Ectodermal cell (in vitro differentiated cells): ENCODE measurements at regions not wholly inside any gene's neighbourhood (a gene's known extent, or its start where the extent isn't known, plus 50 kb on each side); places are given as distances from the start of the nearest gene placed in this dataset.
A peak's percentile ranks its signal among the peaks of the same experiment; 100 is the strongest.
"Not testable (repeated sequence)": the region's sequence is repeated elsewhere in the genome, so short reads cannot be mapped to it uniquely, and the experiment has no call there.

ENCODE experiments used
- H3K27ac ChIP-seq: 2 replicates; pipeline ENCODE4 v1.7.0; 2013; ENCODE audit warnings: mild to moderate bottlenecking, low read depth, low read length; ENCODE audit not compliant: insufficient read depth, poor library complexity, severe bottlenecking
- H3K27me3 ChIP-seq: 2 replicates; pipeline ENCODE4 v1.7.0; 2013; ENCODE audit warnings: mild to moderate bottlenecking, low read length; ENCODE audit not compliant: insufficient read depth, control insufficient read depth, poor library complexity, severe bottlenecking
- H3K36me3 ChIP-seq: one replicate; pipeline ENCODE4 v1.7.0; 2013; ENCODE audit warnings: low read length; ENCODE audit not compliant: control insufficient read depth, insufficient read depth
- H3K4me1 ChIP-seq: one replicate; pipeline ENCODE4 v1.7.0; 2013; ENCODE audit warnings: low read length; ENCODE audit not compliant: control insufficient read depth, insufficient read depth
- H3K4me3 ChIP-seq: 2 replicates; pipeline ENCODE4 v1.7.0; 2013; ENCODE audit warnings: low read depth, low read length, control low read depth; ENCODE audit not compliant: insufficient read depth
- H3K9me3 ChIP-seq: 2 replicates; pipeline ENCODE4 v1.7.0; 2013; ENCODE audit warnings: mild to moderate bottlenecking, low read length, moderate library complexity; ENCODE audit not compliant: control insufficient read depth
- WGBS, 2 experiments: methylation state at CpG; one replicate each; pipeline ENCODE4 v1.1.7; 2013; ENCODE audit warnings: missing lambda C conversion rate in 2 of 2; 5-methylcytosine and 5-hydroxymethylcytosine counted together

DNA sequence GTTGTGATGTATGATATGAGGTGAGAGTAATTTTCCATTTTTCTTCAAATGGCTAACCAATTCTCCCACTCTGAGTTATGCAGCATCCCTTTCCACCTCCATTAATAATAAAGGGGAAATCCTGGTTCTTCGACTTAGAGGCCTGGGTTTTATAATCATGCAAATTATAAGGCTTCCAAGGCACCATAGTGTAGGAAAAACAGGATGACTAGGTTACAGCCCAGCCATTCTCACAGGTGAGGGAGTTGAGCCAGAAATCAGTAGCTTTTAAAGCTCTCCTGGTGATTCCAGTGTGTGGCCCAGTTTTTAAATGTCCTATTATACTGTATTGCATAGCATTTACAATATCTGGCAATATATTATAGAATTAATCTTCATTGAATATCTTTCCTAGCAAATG, 203.1 kb downstream of the ARHGEF9 start:
- Histone ChIP-seq H3K4me3 (no peak overlapping the region), H3K27me3 (no peaks in the 10 kb centered on the region), H3K27ac (no peak overlapping the region), H3K36me3 (no peaks in the 10 kb centered on the region), H3K9me3 (no peaks in the 10 kb centered on the region), H3K4me1 (no peaks in the 10 kb centered on the region)
- 57 to 82% methylated on average over 1 of the region's 1 CpG for WGBS, 2 experiments

DNA sequence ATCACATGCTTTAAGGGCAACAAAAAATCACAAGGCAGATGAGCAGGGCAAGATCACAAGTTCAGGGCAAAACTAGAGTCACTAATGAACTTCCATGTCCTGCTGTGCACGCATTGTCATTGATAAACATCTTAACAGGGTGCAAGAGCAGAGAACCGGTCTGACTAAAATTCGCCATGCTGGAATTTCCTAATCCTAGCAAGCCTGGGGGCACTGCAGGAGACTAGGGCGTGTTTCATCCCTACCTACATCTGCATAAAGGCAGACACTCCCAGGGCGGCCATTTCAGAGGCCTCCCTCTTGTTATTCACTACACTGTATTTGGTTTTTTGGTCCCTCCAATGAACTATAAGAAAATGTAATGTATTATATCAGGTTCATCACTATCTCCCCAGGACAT, 203.6 kb downstream of the ARHGEF9 start:
- 41 to 43% methylated on average over 3 to 5 of the region's 5 CpGs for WGBS, 2 experiments
- no peaks in the 10 kb centered on the region for H3K36me3 ChIP-seq
- no peak overlapping the region for H3K27ac ChIP-seq
- no peaks in the 10 kb centered on the region for H3K27me3 ChIP-seq
- no peaks in the 10 kb centered on the region for H3K9me3 ChIP-seq
- H3K4me1 ChIP-seq = no peaks in the 10 kb centered on the region
- no peak overlapping the region for H3K4me3 ChIP-seq

DNA sequence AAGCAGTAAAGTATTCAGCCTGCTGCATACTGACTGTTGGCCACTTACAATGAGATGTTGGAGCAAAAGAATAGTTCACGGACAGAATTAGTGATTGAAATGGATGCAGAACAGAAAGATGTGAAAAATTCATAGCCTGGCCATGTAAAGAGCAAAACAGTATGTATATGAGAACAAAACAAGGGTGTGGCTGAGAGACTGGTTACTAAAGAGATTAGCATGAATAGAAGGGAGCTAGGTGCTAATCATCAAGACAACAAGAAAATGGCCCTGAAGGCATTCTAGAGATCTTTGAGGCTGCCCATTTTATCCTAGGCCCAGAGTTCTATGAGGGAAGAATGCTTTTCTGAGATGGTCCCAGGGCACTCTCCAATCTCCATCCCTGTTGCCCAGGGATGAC, 208.5 kb downstream of the ARHGEF9 start:
- WGBS, 2 experiments = 95 to 97% methylated on average over 1 of the region's 1 CpG
- no peak overlapping the region for H3K27ac ChIP-seq
- no peaks in the 10 kb centered on the region for H3K27me3 ChIP-seq
- H3K4me3 ChIP-seq = no peak overlapping the region
- H3K4me1 ChIP-seq = no peaks in the 10 kb centered on the region
- no peaks in the 10 kb centered on the region for H3K9me3 ChIP-seq
- no peaks in the 10 kb centered on the region for H3K36me3 ChIP-seq

DNA sequence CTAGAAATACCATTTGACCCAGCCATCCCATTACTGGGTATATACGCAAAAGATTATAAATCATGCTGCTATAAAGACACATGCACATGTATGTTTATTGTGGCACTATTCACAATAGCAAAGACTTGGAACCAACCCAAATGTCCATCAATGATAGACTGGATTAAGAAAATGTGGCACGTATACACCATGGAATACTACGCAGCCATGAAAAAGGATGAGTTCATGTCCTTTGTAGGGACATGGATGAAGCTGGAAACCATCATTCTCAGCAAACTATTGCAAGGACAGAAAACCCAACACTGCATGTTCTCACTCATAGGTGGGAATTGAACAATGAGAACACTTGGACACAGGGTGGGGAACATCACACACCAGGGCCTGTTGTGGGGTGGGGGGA, 209.3 kb downstream of the ARHGEF9 start:
- H3K27ac ChIP-seq, H3K4me1 ChIP-seq, H3K4me3 ChIP-seq, H3K9me3 ChIP-seq, H3K27me3 ChIP-seq, H3K36me3 ChIP-seq: not testable (repeated sequence)
- 100% methylated on average over 1 of the region's 3 CpGs; no CpG with 5 or more reads in 1 of the 2 experiments for WGBS, 2 experiments

DNA sequence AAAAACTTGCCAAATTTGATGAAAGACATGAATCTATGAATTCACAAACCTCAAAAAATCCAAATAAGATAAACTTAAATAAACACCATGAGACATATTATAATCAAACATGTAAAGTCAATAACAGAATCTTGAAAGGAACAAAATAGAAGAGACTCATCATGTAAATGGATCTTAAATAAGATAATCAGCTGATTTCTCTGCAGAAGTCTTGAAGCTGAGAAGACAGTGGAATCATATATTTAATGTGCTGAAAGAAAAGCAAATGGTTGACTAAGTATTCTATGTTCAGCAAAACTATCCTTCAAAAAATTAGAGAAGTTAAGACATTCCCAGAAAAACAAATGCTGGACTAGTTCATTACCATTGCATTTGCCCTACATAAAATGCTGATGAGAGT, 215.7 kb upstream of the SPIN4 start:
- H3K27ac ChIP-seq = no peak overlapping the region
- H3K4me1 ChIP-seq = no peaks in the 10 kb centered on the region
- no peaks in the 10 kb centered on the region for H3K27me3 ChIP-seq
- no peaks in the 10 kb centered on the region for H3K9me3 ChIP-seq
- H3K36me3 ChIP-seq = no peaks in the 10 kb centered on the region
- H3K4me3 ChIP-seq = no peak overlapping the region

DNA sequence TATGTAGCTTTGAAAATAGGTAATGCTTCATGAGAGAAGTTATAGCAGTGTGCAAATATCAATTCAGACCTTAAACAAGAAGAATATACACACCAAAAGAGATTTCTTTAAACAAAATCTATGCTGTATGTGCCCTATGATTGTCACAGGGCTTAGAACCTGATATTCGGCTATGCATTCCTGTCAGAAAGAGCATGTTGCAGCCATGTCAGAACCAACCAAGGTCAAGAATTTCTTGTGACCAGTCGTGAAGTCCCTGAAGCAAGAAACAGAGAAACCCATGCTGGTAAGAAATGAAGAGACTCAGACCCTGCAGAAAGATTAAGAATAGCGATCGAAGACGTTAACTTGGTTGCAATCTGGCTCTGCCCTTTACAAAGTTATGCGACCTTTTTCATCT, 210.3 kb upstream of the SPIN4 start:
- Histone ChIP-seq H3K9me3 (no peaks in the 10 kb centered on the region), H3K27ac (no peak overlapping the region), H3K4me1 (no peaks in the 10 kb centered on the region), H3K4me3 (peak overlapping the region; percentile 60), H3K36me3 (no peaks in the 10 kb centered on the region), H3K27me3 (no peaks in the 10 kb centered on the region)
- WGBS, 2 experiments = 62 to 65% methylated on average over 5 of the region's 6 CpGs

DNA sequence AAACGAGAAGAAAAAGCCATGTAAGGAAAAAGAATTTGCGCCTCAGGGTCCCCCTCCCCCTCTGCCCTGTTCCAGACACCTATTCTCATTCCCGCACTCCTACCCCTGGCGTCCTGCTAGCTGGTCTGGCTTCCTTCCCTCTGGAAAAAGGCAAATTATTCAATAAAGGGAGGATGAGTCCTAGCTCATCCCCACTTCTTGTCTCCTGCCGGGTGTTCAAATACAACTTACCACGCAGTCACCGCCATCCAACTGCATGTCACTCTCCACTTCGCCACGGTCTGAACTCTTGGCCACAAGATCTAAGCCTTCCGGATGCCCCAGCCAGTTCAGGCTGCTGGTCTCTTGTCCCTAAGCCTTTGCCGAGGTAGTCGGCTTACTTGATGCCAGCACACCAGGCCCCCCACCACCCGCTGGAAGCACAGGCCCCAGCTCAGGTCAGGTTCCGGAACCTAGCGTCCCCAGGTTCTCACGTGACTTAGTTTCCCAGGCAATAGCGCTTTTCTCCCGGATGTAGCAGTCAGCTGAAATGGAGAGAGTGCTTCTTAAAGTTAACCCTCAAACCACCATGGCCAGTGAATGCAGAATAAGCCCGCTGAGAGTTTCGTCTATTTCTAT, 209.6 kb upstream of the SPIN4 start:
- Histone ChIP-seq H3K4me3 (peak overlapping the region; percentile 60), H3K4me1 (no peaks in the 10 kb centered on the region), H3K27ac (peak overlapping the region; percentile 92), H3K27me3 (no peaks in the 10 kb centered on the region), H3K36me3 (no peaks in the 10 kb centered on the region), H3K9me3 (no peaks in the 10 kb centered on the region)
- 0% methylated on average over 16 to 18 of the region's 20 CpGs for WGBS, 2 experiments

DNA sequence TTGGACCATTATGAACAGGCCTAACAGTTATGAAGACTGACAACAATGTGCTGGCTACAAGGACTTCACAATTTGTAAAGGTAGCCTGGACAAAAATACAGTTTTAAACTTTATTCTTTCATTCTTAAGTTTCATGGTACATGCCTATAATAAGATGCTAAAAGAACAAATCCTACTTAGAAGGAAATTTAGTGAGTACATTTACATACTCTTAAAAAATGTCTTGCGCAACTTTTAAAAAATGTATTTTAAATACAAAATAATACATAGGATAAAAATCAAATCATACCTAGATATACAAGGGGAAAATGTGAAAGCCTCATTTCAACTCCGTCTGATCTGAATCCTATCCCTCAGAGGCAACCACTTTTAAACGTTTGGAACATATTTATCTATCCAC, 200.7 kb upstream of the SPIN4 start:
- Histone ChIP-seq H3K27ac (no peak overlapping the region), H3K36me3 (no peaks in the 10 kb centered on the region)
- 83 to 93% methylated on average over 2 of the region's 3 CpGs for WGBS, 2 experiments

DNA sequence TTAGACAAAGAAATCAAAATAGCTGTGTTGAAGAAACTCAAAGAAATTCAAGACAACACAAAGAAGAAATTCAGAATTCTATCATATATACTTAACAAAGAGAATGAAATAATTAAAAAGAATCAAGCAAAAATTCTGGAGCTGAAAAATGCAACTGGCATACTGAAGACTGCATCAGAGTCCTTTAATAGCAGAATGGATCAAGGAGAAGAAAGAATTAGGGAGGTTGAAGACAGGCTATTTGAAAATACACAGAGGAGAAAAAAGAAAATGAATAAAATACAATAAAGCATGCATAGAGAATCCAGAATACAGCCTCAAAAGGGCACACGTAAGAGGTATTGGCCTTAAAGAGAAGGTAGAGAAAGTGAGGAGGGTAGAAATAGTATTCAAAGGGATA, 179.5 kb upstream of the SPIN4 start:
- no peak overlapping the region for H3K4me3 ChIP-seq
- no peak overlapping the region for H3K27ac ChIP-seq
- H3K9me3 ChIP-seq = no peaks in the 10 kb centered on the region
- H3K27me3 ChIP-seq = no peaks in the 10 kb centered on the region
- 100% methylated on average over 1 of the region's 1 CpG; no CpG with 5 or more reads in 1 of the 2 experiments for WGBS, 2 experiments
- H3K36me3 ChIP-seq = no peaks in the 10 kb centered on the region
- H3K4me1 ChIP-seq = no peaks in the 10 kb centered on the region

More for the DNA sequence above, 200.7 kb upstream of the SPIN4 start:
- H3K27me3 ChIP-seq = no peaks in the 10 kb centered on the region
- H3K4me1 ChIP-seq = no peaks in the 10 kb centered on the region
- H3K9me3 ChIP-seq = no peaks in the 10 kb centered on the region
- H3K4me3 ChIP-seq = no peak overlapping the region

DNA sequence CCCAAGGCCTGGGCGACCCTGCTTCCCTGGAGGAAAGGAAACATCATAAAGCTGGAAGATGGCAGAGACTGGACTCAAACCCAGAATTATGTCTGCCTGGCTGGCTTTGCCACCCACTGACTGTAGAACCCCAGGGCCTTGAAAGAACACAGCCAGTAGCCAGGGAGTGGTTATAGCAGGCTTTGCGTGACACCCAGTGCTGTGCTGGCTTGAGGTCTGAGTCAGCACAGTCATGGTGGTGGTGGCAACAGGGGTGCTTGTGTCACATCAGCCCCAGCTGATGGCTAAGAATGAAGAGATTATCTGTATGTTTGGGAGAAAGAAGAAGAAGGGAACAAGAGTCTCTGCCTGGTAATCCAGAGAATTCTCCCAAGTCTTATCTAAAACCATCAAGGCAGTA, 178.8 kb upstream of the SPIN4 start:
- Histone ChIP-seq H3K27me3 (no peaks in the 10 kb centered on the region), H3K4me3 (no peak overlapping the region), H3K27ac (no peak overlapping the region), H3K9me3 (no peaks in the 10 kb centered on the region), H3K4me1 (no peaks in the 10 kb centered on the region), H3K36me3 (no peaks in the 10 kb centered on the region)
- WGBS, 2 experiments = 93 to 94% methylated on average over 2 of the region's 2 CpGs

DNA sequence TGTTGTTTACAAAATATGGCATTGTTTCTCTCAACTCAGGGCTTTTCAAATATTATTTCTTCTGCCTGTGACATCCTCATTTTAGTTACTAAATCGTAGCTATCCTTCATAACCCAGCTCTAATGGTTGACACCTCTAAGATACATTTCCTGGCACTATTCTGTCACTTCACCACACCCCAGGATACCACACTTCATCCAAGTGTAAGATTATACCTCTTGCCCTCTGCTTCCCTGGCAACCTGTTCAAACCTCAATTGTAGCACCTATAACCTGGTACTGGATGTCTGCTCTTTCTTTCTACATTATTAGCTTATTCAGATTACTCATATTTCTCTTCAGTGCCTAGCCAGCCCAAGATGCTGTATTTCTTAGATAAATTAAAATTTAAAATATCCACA, 175.7 kb upstream of the SPIN4 start:
- H3K27ac ChIP-seq = no peak overlapping the region
- H3K27me3 ChIP-seq = no peaks in the 10 kb centered on the region
- H3K36me3 ChIP-seq = no peaks in the 10 kb centered on the region
- no peak overlapping the region for H3K4me3 ChIP-seq
- 93 to 97% methylated on average over 1 of the region's 1 CpG for WGBS, 2 experiments
- no peaks in the 10 kb centered on the region for H3K4me1 ChIP-seq
- H3K9me3 ChIP-seq = no peaks in the 10 kb centered on the region
